ENCODE measurements at regions not wholly inside any gene's neighbourhood (a gene's known extent, or its start where the extent isn't known, plus 50 kb on each side); places are given as distances from the start of the nearest gene placed in this dataset.
A peak's percentile ranks its signal among the peaks of the same experiment; 100 is the strongest.

- ATAC-seq (replicated peaks in 1 of 2) (no peak), DNase-seq (no peak)
- H3K36me3 Mint-ChIP-seq (ENCODE audit: insufficient read depth in 2 of 2): peaks cover 0 to 4% of the 10 kb centered on the region in 2 donors
- no peak overlapping the region for H3K27ac Mint-ChIP-seq
- H3K4me3 Mint-ChIP-seq: no peak overlapping the region
- peaks cover 3 to 4% of the 10 kb centered on the region in 2 donors for H3K9me3 Mint-ChIP-seq
- H3K27me3 Mint-ChIP-seq (ENCODE audit: low read depth): no peaks in the 10 kb centered on the region
- H3K4me1 Mint-ChIP-seq (ENCODE audit: low read depth): no peaks in the 10 kb centered on the region
Observed at GRCh38 chr1:221939607-221940006, 197.7 kb upstream of the DUSP10 start.

- peak in 1 of 2 donors; percentile 32 for ATAC-seq (replicated peaks in 1 of 2)
- Mint-ChIP-seq H3K4me1 (ENCODE audit: low read depth) (no peaks in the 10 kb centered on the region), H3K9me3 (no peaks in the 10 kb centered on the region), H3K27ac (no peak overlapping the region), H3K4me3 (no peak overlapping the region), H3K27me3 (ENCODE audit: low read depth) (no peaks in the 10 kb centered on the region), H3K36me3 (ENCODE audit: insufficient read depth in 2 of 2) (no peaks in the 10 kb centered on the region)
- DNase-seq: no peak
Observed at GRCh38 chr1:221937155-221937953, 195.5 kb upstream of the DUSP10 start.

- Mint-ChIP-seq H3K27me3 (ENCODE audit: low read depth) (peaks cover 13% of the 10 kb centered on the region), H3K9me3 (peaks cover 2 to 4% of the 10 kb centered on the region in 2 donors), H3K27ac (no peak overlapping the region), H3K36me3 (ENCODE audit: insufficient read depth in 2 of 2) (peaks cover 0 to 2% of the 10 kb centered on the region in 2 donors), H3K4me1 (ENCODE audit: low read depth) (no peaks in the 10 kb centered on the region), H3K4me3 (no peak overlapping the region)
- ATAC-seq (replicated peaks in 1 of 2) (no peak), DNase-seq (no peak)
Observed at GRCh38 chr1:221933814-221934213, 191.9 kb upstream of the DUSP10 start.

- Mint-ChIP-seq H3K27me3 (ENCODE audit: low read depth) (peaks cover 24% of the 10 kb centered on the region), H3K9me3 (peaks cover 2 to 4% of the 10 kb centered on the region in 2 donors), H3K36me3 (ENCODE audit: insufficient read depth in 2 of 2) (peaks cover 0 to 2% of the 10 kb centered on the region in 2 donors), H3K27ac (no peak overlapping the region), H3K4me1 (ENCODE audit: low read depth) (no peaks in the 10 kb centered on the region), H3K4me3 (no peak overlapping the region)
- DNase-seq: no peak
- no peak for ATAC-seq (replicated peaks in 1 of 2)
Observed at GRCh38 chr1:221926441-221926840, 184.6 kb upstream of the DUSP10 start.

GRCh38 chr1:221925947-221926346 lies 184.1 kb upstream of the DUSP10 start:
- no peak overlapping the region for H3K27ac Mint-ChIP-seq
- H3K4me1 Mint-ChIP-seq (ENCODE audit: low read depth): no peaks in the 10 kb centered on the region
- DNase-seq (no peak), ATAC-seq (replicated peaks in 1 of 2) (no peak)
- peaks cover 24% of the 10 kb centered on the region for H3K27me3 Mint-ChIP-seq (ENCODE audit: low read depth)
- no peak overlapping the region for H3K4me3 Mint-ChIP-seq
- peaks cover 2 to 4% of the 10 kb centered on the region in 2 donors for H3K9me3 Mint-ChIP-seq
- H3K36me3 Mint-ChIP-seq (ENCODE audit: insufficient read depth in 2 of 2): peaks cover 0 to 2% of the 10 kb centered on the region in 2 donors

GRCh38 chr1:221923929-221924598 lies 182.2 kb upstream of the DUSP10 start:
- Mint-ChIP-seq H3K27ac (no peak overlapping the region), H3K9me3 (no peaks in the 10 kb centered on the region), H3K4me1 (ENCODE audit: low read depth) (no peaks in the 10 kb centered on the region), H3K4me3 (no peak overlapping the region), H3K36me3 (ENCODE audit: insufficient read depth in 2 of 2) (no peaks in the 10 kb centered on the region), H3K27me3 (ENCODE audit: low read depth) (peaks cover 14% of the 10 kb centered on the region)
- no peak for DNase-seq
- no peak for ATAC-seq (replicated peaks in 1 of 2)

GRCh38 chr1:221921936-221922335 lies 180.0 kb upstream of the DUSP10 start:
- DNase-seq: no peak
- Mint-ChIP-seq H3K4me1 (ENCODE audit: low read depth) (no peaks in the 10 kb centered on the region), H3K27me3 (ENCODE audit: low read depth) (peaks cover 5% of the 10 kb centered on the region), H3K27ac (no peak overlapping the region), H3K9me3 (no peaks in the 10 kb centered on the region), H3K36me3 (ENCODE audit: insufficient read depth in 2 of 2) (no peaks in the 10 kb centered on the region), H3K4me3 (no peak overlapping the region)
- no peak for ATAC-seq (replicated peaks in 1 of 2)

- Mint-ChIP-seq H3K27ac (no peak overlapping the region), H3K27me3 (ENCODE audit: low read depth) (peaks cover 3% of the 10 kb centered on the region), H3K9me3 (no peaks in the 10 kb centered on the region), H3K4me1 (ENCODE audit: low read depth) (no peaks in the 10 kb centered on the region), H3K4me3 (no peak overlapping the region), H3K36me3 (ENCODE audit: insufficient read depth in 2 of 2) (no peaks in the 10 kb centered on the region)
- ATAC-seq (replicated peaks in 1 of 2) (no peak), DNase-seq (no peak)
Observed at GRCh38 chr1:221919743-221920142, 177.9 kb upstream of the DUSP10 start.

- no peaks in the 10 kb centered on the region for H3K4me1 Mint-ChIP-seq (ENCODE audit: low read depth)
- H3K27ac Mint-ChIP-seq: no peak overlapping the region
- DNase-seq (no peak), ATAC-seq (replicated peaks in 1 of 2) (no peak)
- no peaks in the 10 kb centered on the region for H3K9me3 Mint-ChIP-seq
- H3K27me3 Mint-ChIP-seq (ENCODE audit: low read depth): peaks cover 4% of the 10 kb centered on the region
- H3K36me3 Mint-ChIP-seq (ENCODE audit: insufficient read depth in 2 of 2): no peaks in the 10 kb centered on the region
- H3K4me3 Mint-ChIP-seq: no peak overlapping the region
Observed at GRCh38 chr1:221919341-221919740, 177.5 kb upstream of the DUSP10 start.

GRCh38 chr1:221916176-221916575 lies 174.3 kb upstream of the DUSP10 start:
- ATAC-seq (replicated peaks in 1 of 2): no peak
- Mint-ChIP-seq H3K4me3 (no peak overlapping the region), H3K4me1 (ENCODE audit: low read depth) (peaks cover 14% of the 10 kb centered on the region), H3K9me3 (no peaks in the 10 kb centered on the region), H3K27me3 (ENCODE audit: low read depth) (peaks cover 7% of the 10 kb centered on the region), H3K36me3 (ENCODE audit: insufficient read depth in 2 of 2) (no peaks in the 10 kb centered on the region), H3K27ac (no peak overlapping the region)
- DNase-seq: no peak

- H3K27me3 Mint-ChIP-seq (ENCODE audit: low read depth): peaks cover 11% of the 10 kb centered on the region
- no peak overlapping the region for H3K4me3 Mint-ChIP-seq
- ATAC-seq (replicated peaks in 1 of 2): no peak
- no peak for DNase-seq
- H3K27ac Mint-ChIP-seq: no peak overlapping the region
- no peaks in the 10 kb centered on the region for H3K36me3 Mint-ChIP-seq (ENCODE audit: insufficient read depth in 2 of 2)
- H3K4me1 Mint-ChIP-seq (ENCODE audit: low read depth): peaks cover 17% of the 10 kb centered on the region
- no peaks in the 10 kb centered on the region for H3K9me3 Mint-ChIP-seq
Observed at GRCh38 chr1:221915764-221916163, 173.9 kb upstream of the DUSP10 start.

GRCh38 chr1:221913351-221913892 lies 171.5 kb upstream of the DUSP10 start:
- DNase-seq: no peak
- no peak overlapping the region for H3K27ac Mint-ChIP-seq
- H3K36me3 Mint-ChIP-seq (ENCODE audit: insufficient read depth in 2 of 2): no peaks in the 10 kb centered on the region
- H3K27me3 Mint-ChIP-seq (ENCODE audit: low read depth): peaks cover 18% of the 10 kb centered on the region
- ATAC-seq (replicated peaks in 1 of 2): no peak
- H3K9me3 Mint-ChIP-seq: no peaks in the 10 kb centered on the region
- H3K4me3 Mint-ChIP-seq: no peak overlapping the region
- H3K4me1 Mint-ChIP-seq (ENCODE audit: low read depth): peaks cover 17% of the 10 kb centered on the region

GRCh38 chr1:221912230-221912629 lies 170.3 kb upstream of the DUSP10 start:
- Mint-ChIP-seq H3K27me3 (ENCODE audit: low read depth) (peaks cover 18% of the 10 kb centered on the region), H3K27ac (no peak overlapping the region), H3K4me3 (no peak overlapping the region), H3K4me1 (ENCODE audit: low read depth) (peaks cover 17% of the 10 kb centered on the region), H3K36me3 (ENCODE audit: insufficient read depth in 2 of 2) (no peaks in the 10 kb centered on the region), H3K9me3 (no peaks in the 10 kb centered on the region)
- ATAC-seq (replicated peaks in 1 of 2): peak; percentile 69 to 76
- DNase-seq: peak; percentile 8 to 9

Data from activated T-cell treated with anti-CD3 and anti-CD28 coated beads, Interleukin-2, amount 50 U/mL, for 72 hours (primary cell).